ENCODE measurements at regions not wholly inside any gene's neighbourhood (a gene's known extent, or its start where the extent isn't known, plus 50 kb on each side); places are given as distances from the start of the nearest gene placed in this dataset.
A peak's percentile ranks its signal among the peaks of the same experiment; 100 is the strongest.

- TF ChIP-seq FOXJ3 (CRISPR knock-in tag; IDR thresholded peaks at IDR 0.05) (no peak), CTCF (IDR thresholded peaks at IDR 0.05 in 2 of 3, conservative IDR thresholded peaks at IDR 0.05 in 1 of 3; ENCODE audit: insufficient read depth in 2 of 3, low read depth in 1 of 3, low read length in 3 of 3) (peak; percentile 18 to 21 (median 20); a peak in 2 of 6 replicates), NFYB (IDR thresholded peaks at IDR 0.05; ENCODE audit: extremely low read depth, insufficient read length) (no peak), L3MBTL2 (IDR thresholded peaks at IDR 0.05) (no peak), HNRNPK (IDR thresholded peaks at IDR 0.05; ENCODE audit: low read depth, low read length, poor library complexity, severe bottlenecking) (no peak), MYNN (IDR thresholded peaks at IDR 0.05) (no peak), MYNN (CRISPR knock-in tag; IDR thresholded peaks at IDR 0.05) (no peak), POLR2A (conservative IDR thresholded peaks at IDR 0.05) (no peak), REST (IDR thresholded peaks at IDR 0.05; ENCODE audit: borderline replicate concordance) (no peak), REST (CRISPR knock-in tag; IDR thresholded peaks at IDR 0.05; ENCODE audit: low read depth) (no peak), PHB (CRISPR knock-in tag; IDR thresholded peaks at IDR 0.05) (no peak), SP1 (CRISPR knock-in tag; IDR thresholded peaks at IDR 0.05) (no peak), RBM39 (optimal IDR thresholded peaks at IDR 0.05; ENCODE audit: low read depth, low read length) (no peak)
These were observed 1220.2 kb downstream of the JRKL start for GRCh38 chr11:97610000-97610399.

All from K562 (cell line).